Medulla oblongata (tissue), 1 donor: ENCODE measurements at regions not wholly inside any gene's neighbourhood (a gene's known extent, or its start where the extent isn't known, plus 50 kb on each side); places are given as distances from the start of the nearest gene placed in this dataset.
"Not testable (repeated sequence)": the region's sequence is repeated elsewhere in the genome, so short reads cannot be mapped to it uniquely, and the experiment has no call there.

Experiments used
- DNase-seq: peaks from one replicate; pipeline ENCODE4 v3.0.0-alpha.2; 2015; ENCODE audit errors: extremely low spot score

GRCh38 chr11:71721840-71722239, 111.2 kb upstream of the DEFB108B start:
- DNase-seq: not testable (repeated sequence)

- DNase-seq: not testable (repeated sequence)
Observed at GRCh38 chr11:71723991-71724390, 109.0 kb upstream of the DEFB108B start.

GRCh38 chr11:71730748-71731147, 102.3 kb upstream of the DEFB108B start:
- DNase-seq: not testable (repeated sequence)

- DNase-seq: not testable (repeated sequence)
Observed at GRCh38 chr11:71734368-71734767, 98.6 kb upstream of the DEFB108B start.

- not testable (repeated sequence) for DNase-seq
Observed at GRCh38 chr11:71738317-71738716, 94.7 kb upstream of the DEFB108B start.

GRCh38 chr11:71743385-71743784, 89.6 kb upstream of the DEFB108B start:
- not testable (repeated sequence) for DNase-seq

- DNase-seq: not testable (repeated sequence)
Observed at GRCh38 chr11:71745656-71746055, 87.3 kb upstream of the DEFB108B start.

GRCh38 chr11:71746263-71746662, 86.7 kb upstream of the DEFB108B start:
- DNase-seq: not testable (repeated sequence)

- DNase-seq: not testable (repeated sequence)
Observed at GRCh38 chr11:71748965-71749620, 83.9 kb upstream of the DEFB108B start.

GRCh38 chr11:71750908-71751307, 82.1 kb upstream of the DEFB108B start:
- DNase-seq: not testable (repeated sequence)

- DNase-seq: not testable (repeated sequence)
Observed at GRCh38 chr11:71764695-71765491, 68.1 kb upstream of the DEFB108B start.

- not testable (repeated sequence) for DNase-seq
Observed at GRCh38 chr11:71767016-71767415, 66.0 kb upstream of the DEFB108B start.

- not testable (repeated sequence) for DNase-seq
Observed at GRCh38 chr11:71772193-71772592, 60.8 kb upstream of the DEFB108B start.

GRCh38 chr11:71774603-71775222, 58.3 kb upstream of the DEFB108B start:
- no peak for DNase-seq

- not testable (repeated sequence) for DNase-seq
Observed at GRCh38 chr11:71780116-71780515, 52.9 kb upstream of the DEFB108B start.

- not testable (repeated sequence) for DNase-seq
Observed at GRCh38 chr11:71780771-71781170, 52.2 kb upstream of the DEFB108B start.

- DNase-seq: not testable (repeated sequence)
Observed at GRCh38 chr11:71781491-71781890, 51.5 kb upstream of the DEFB108B start.

- not testable (repeated sequence) for DNase-seq
Observed at GRCh38 chr11:71782229-71782861, 50.7 kb upstream of the DEFB108B start.

GRCh38 chr11:71783191-71783590, 49.8 kb upstream of the DEFB108B start:
- not testable (repeated sequence) for DNase-seq
